ENCODE measurements at regions not wholly inside any gene's neighbourhood (a gene's known extent, or its start where the extent isn't known, plus 50 kb on each side); places are given as distances from the start of the nearest gene placed in this dataset.

DNA sequence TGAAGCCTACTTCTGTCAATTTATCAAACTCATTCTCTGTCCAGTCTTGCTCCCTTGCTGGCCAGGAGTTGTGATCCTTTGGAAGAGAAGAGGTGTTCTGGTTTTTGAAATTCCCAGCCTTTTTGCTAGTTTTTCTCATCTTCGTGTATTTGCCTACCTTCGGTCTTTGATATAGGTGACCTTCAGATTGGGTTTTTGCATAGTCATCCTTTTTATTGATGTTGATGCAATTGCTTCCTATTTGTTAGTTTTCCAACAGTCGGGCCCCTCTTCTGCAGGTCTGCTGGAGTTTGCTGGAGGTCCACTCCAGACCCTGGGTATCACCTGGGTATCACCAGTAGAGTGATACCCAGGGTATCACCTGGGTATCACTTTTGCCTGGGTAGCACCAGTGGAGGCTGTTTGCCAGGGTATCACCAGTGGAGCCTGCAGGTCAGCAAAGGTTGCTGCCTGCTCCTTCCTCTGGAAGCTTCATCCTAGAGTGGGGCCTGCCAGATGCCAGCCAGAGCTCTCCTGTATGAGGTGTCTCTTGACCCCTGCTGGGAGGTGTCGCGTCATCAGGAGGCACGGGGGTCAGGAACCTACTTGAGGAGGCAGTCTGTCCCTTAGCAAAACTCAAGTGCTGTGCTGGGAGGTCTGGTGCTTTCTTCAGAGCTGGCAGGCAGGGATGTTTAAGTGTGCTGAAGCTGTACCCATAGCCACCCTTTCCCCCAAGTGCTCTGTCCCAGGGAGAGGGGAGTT is 684.2 kb downstream of the PCDH18 start:
- Histone ChIP-seq H3K27me3 (no peaks in the 10 kb centered on the region), H3K9me3 (no peaks in the 10 kb centered on the region), H3K4me1 (no peaks in the 10 kb centered on the region), H3K27ac (no peak overlapping the region), H3K36me3 (no peaks in the 10 kb centered on the region), H3K4me3 (no peak overlapping the region)
- no peak for ATAC-seq
- DNase-seq, result no peak
- no peak for TF ChIP-seq CTCF (IDR thresholded peaks at IDR 0.05)
- TF ChIP-seq POLR2A (IDR thresholded peaks at IDR 0.05), result no peak
- intact Hi-C loops (cut with DNase I), result no loop called here
- WGBS (ENCODE audit: insufficient coverage, low coverage, low lambda C conversion rate, missing lambda C conversion rate), result 67% methylated on average over 3 of the region's 6 CpGs

DNA sequence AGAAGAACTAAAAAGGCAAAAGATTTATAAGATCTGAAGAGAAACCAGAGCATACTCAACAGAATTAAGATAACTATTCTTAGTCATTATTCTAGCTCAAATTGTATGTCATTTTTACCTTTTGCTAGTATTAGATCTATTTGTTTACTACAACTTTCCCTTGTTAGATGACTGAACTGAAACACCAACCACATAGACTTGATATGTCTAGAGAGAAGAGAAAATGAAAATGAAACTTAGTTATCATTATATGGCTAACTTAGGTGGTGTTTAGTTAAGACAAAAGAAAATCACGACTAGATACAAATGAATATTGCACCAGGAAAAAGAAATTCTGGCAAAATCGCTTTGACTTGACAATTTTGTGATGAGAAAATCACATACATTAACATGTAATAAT is 690.8 kb downstream of the PCDH18 start:
- intact Hi-C loops (cut with DNase I), result no loop called here
- TF ChIP-seq POLR2A (IDR thresholded peaks at IDR 0.05), result no peak
- no peak for TF ChIP-seq CTCF (IDR thresholded peaks at IDR 0.05)
- H3K4me1 ChIP-seq, result no peaks in the 10 kb centered on the region
- no peak overlapping the region for H3K4me3 ChIP-seq
- WGBS (ENCODE audit: insufficient coverage, low coverage, low lambda C conversion rate, missing lambda C conversion rate), result 25% methylated on average over 2 of the region's 2 CpGs
- no peak for ATAC-seq
- no peak overlapping the region for H3K27ac ChIP-seq
- no peaks in the 10 kb centered on the region for H3K36me3 ChIP-seq
- H3K9me3 ChIP-seq, result no peaks in the 10 kb centered on the region
- H3K27me3 ChIP-seq, result no peaks in the 10 kb centered on the region
- DNase-seq, result no peak

- Histone ChIP-seq H3K27me3 (no peaks in the 10 kb centered on the region), H3K27ac (no peak overlapping the region), H3K4me3 (no peak overlapping the region), H3K4me1 (no peaks in the 10 kb centered on the region), H3K9me3 (no peaks in the 10 kb centered on the region), H3K36me3 (no peaks in the 10 kb centered on the region)
- intact Hi-C loops (cut with DNase I), result no loop called here
- TF ChIP-seq POLR2A (IDR thresholded peaks at IDR 0.05) (no peak), CTCF (IDR thresholded peaks at IDR 0.05) (no peak)
- no peak for DNase-seq
- ATAC-seq, result no peak
Measured at GRCh38 chr4:136838607-136839006, 693.7 kb downstream of the PCDH18 start.

DNA sequence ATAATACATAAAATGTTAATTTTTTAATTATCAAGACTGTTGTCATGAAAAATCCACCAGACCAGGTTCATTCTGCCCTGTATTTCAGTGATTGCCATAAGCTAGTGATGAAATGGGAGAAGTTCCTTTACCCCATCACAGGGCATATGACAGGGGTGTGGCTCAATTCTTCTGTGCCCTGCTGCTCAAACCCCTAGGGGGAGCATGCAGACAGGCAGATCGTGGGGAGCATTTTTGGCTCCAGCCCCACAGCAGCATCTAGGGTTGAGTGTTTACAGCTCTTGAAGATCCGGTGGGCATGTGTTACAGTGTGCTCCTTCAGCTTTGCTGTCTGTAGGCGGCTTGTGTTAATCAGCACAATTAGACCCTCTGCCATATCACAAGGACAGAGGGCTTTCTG is 700.7 kb downstream of the PCDH18 start:
- TF ChIP-seq CTCF (IDR thresholded peaks at IDR 0.05), result no peak
- TF ChIP-seq POLR2A (IDR thresholded peaks at IDR 0.05), result no peak
- H3K4me3 ChIP-seq, result no peak overlapping the region
- H3K9me3 ChIP-seq, result no peaks in the 10 kb centered on the region
- H3K36me3 ChIP-seq, result no peaks in the 10 kb centered on the region
- H3K27ac ChIP-seq, result no peak overlapping the region
- intact Hi-C loops (cut with DNase I), result no loop called here
- no peaks in the 10 kb centered on the region for H3K27me3 ChIP-seq
- WGBS (ENCODE audit: insufficient coverage, low coverage, low lambda C conversion rate, missing lambda C conversion rate), result 28% methylated on average over 2 of the region's 3 CpGs
- H3K4me1 ChIP-seq, result no peaks in the 10 kb centered on the region
- DNase-seq, result no peak
- ATAC-seq, result no peak

- no peaks in the 10 kb centered on the region for H3K4me1 ChIP-seq
- DNase-seq (no peak), ATAC-seq (no peak)
- H3K27me3 ChIP-seq, result no peaks in the 10 kb centered on the region
- H3K27ac ChIP-seq, result no peak overlapping the region
- no peaks in the 10 kb centered on the region for H3K9me3 ChIP-seq
- intact Hi-C loops (cut with DNase I), result no loop called here
- TF ChIP-seq CTCF (IDR thresholded peaks at IDR 0.05) (no peak), POLR2A (IDR thresholded peaks at IDR 0.05) (no peak)
- H3K4me3 ChIP-seq, result no peak overlapping the region
- no peaks in the 10 kb centered on the region for H3K36me3 ChIP-seq
Measured at GRCh38 chr4:136829280-136829679, 703.0 kb downstream of the PCDH18 start.
